Psoas muscle (tissue), 7 donors: ENCODE measurements at regions not wholly inside any gene's neighbourhood (a gene's known extent, or its start where the extent isn't known, plus 50 kb on each side); places are given as distances from the start of the nearest gene placed in this dataset.

ENCODE experiments used
- ATAC-seq, 4 donors: fragments of 200-7000 bp; cut with Tn5 transposase; one replicate each; pipeline ENCODE4 v1.9.1; 2020; ENCODE audit warnings: moderate library complexity in 3 of 4, mild to moderate bottlenecking in 2 of 4
- DNase-seq, 2 donors: peaks; one replicate each; pipeline ENCODE4 v3.0.0-alpha.2; 2020
- H3K27ac ChIP-seq: fragments of 200-600 bp; one replicate; pipeline ENCODE4 v1.8.0; 2022
- H3K27me3 ChIP-seq, 3 donors: fragments of 200-600 bp in 1 of 3; one replicate each; pipeline versions ENCODE4 v1.6.1 to v1.8.0; 2013 to 2022; ENCODE audit warnings: low read length in 2 of 3, mild to moderate bottlenecking in 2 of 3, moderate library complexity in 1 of 3; ENCODE audit not compliant: insufficient read depth in 3 of 3
- H3K36me3 ChIP-seq, 2 donors: fragments of 200-600 bp in 1 of 2; one replicate each; pipeline versions ENCODE4 v1.6.1 to v1.8.0; 2013 to 2022; ENCODE audit warnings: low read depth in 1 of 2, mild to moderate bottlenecking in 1 of 2, moderate library complexity in 1 of 2; ENCODE audit not compliant: insufficient read depth in 1 of 2
- H3K4me1 ChIP-seq: fragments of 200-600 bp; one replicate; pipeline ENCODE4 v1.8.0; 2022
- H3K4me3 ChIP-seq: fragments of 200-600 bp; one replicate; pipeline ENCODE4 v1.8.0; 2022; ENCODE audit warnings: mild to moderate bottlenecking
- H3K9me3 ChIP-seq: fragments of 200-600 bp; one replicate; pipeline ENCODE4 v1.8.0; 2022
- CTCF ChIP-seq: fragments of 200-600 bp; IDR thresholded peaks from one replicate; pipeline ENCODE4 v1.8.0; 2022; ENCODE audit warnings: antibody characterized with exemption
- WGBS, 3 donors: extraction: QIAGEN DNeasy Blood & Tissue Kit; methylation state at CpG; one replicate each; pipeline versions ENCODE4 v1.1.6 to v1.1.7; 2013; 5-methylcytosine and 5-hydroxymethylcytosine counted together
- intact Hi-C, 2 donors: fragments of 100-400 bp; cut with DNase I; formaldehyde crosslinking; loops; one replicate each; pipeline versions ENCODE4 v1.11.0 to v1.14.2; 2022
- donor health status: healthy with polysubstance abuse.
- donor health status: DM: no; HTN: no; CAD: no; lungs with moderate emphysema.
- donor health status: Bipolar disorder and iron deficiency.
- donor health status: healthy.
- donor health status: DM: yes; HTN: yes; CAD: no.
- donor health status: DM: no; HTN: no; CAD: no.
- donor health status: DM: yes; HTN: yes; CAD: no.

- no peak for ATAC-seq
- H3K27ac ChIP-seq = no peak overlapping the region
- 33 to 49% (median 34%) methylated on average over 9 of the region's 9 CpGs for WGBS, 3 donors
Measured at GRCh38 chr2:3981446-3981987, 278.1 kb downstream of the DCDC2C start.

GRCh38 chr2:3982160-3982559 lies 278.8 kb downstream of the DCDC2C start:
- no peaks in the 10 kb centered on the region for H3K4me1 ChIP-seq
- H3K9me3 ChIP-seq = no peaks in the 10 kb centered on the region
- peaks cover 0 to 3% (median 2%) of the 10 kb centered on the region in 3 donors for H3K27me3 ChIP-seq
- H3K4me3 ChIP-seq = no peak overlapping the region
- no peak for ATAC-seq
- no peak for DNase-seq
- intact Hi-C loops = no loop called here
- no peaks in the 10 kb centered on the region for H3K36me3 ChIP-seq
- WGBS, 3 donors = 38 to 70% (median 49%) methylated on average over 2 of the region's 2 CpGs
- no peak for TF ChIP-seq CTCF
- H3K27ac ChIP-seq = no peak overlapping the region

More at GRCh38 chr2:3981446-3981987, 278.1 kb downstream of the DCDC2C start:
- Histone ChIP-seq H3K36me3 (no peaks in the 10 kb centered on the region), H3K4me1 (no peaks in the 10 kb centered on the region), H3K27me3 (peaks cover 0 to 3% (median 2%) of the 10 kb centered on the region in 3 donors), H3K4me3 (no peak overlapping the region), H3K9me3 (no peaks in the 10 kb centered on the region)
- intact Hi-C loops = no loop called here
- DNase-seq = no peak
- no peak for TF ChIP-seq CTCF

GRCh38 chr2:3986063-3986462 lies 282.7 kb downstream of the DCDC2C start:
- no peaks in the 10 kb centered on the region for H3K27me3 ChIP-seq
- H3K36me3 ChIP-seq = no peaks in the 10 kb centered on the region
- no peak for DNase-seq
- H3K4me1 ChIP-seq = no peaks in the 10 kb centered on the region
- H3K9me3 ChIP-seq = no peaks in the 10 kb centered on the region
- H3K27ac ChIP-seq = no peak overlapping the region
- intact Hi-C loops = no loop called here
- TF ChIP-seq CTCF = no peak
- 85 to 90% (median 89%) methylated on average over 6 of the region's 6 CpGs for WGBS, 3 donors
- no peak overlapping the region for H3K4me3 ChIP-seq
- ATAC-seq = no peak

- Histone ChIP-seq H3K9me3 (no peaks in the 10 kb centered on the region), H3K4me1 (no peaks in the 10 kb centered on the region), H3K27ac (no peak overlapping the region), H3K27me3 (no peaks in the 10 kb centered on the region), H3K36me3 (no peaks in the 10 kb centered on the region), H3K4me3 (no peak overlapping the region)
- intact Hi-C loops = no loop called here
- no peak for DNase-seq
- ATAC-seq = no peak
- 65 to 74% (median 73%) methylated on average over 7 of the region's 7 CpGs for WGBS, 3 donors
- no peak for TF ChIP-seq CTCF
Measured at GRCh38 chr2:3986530-3987258, 283.3 kb downstream of the DCDC2C start.
